ENCODE measurements at regions not wholly inside any gene's neighbourhood (a gene's known extent, or its start where the extent isn't known, plus 50 kb on each side); places are given as distances from the start of the nearest gene placed in this dataset.

DNA sequence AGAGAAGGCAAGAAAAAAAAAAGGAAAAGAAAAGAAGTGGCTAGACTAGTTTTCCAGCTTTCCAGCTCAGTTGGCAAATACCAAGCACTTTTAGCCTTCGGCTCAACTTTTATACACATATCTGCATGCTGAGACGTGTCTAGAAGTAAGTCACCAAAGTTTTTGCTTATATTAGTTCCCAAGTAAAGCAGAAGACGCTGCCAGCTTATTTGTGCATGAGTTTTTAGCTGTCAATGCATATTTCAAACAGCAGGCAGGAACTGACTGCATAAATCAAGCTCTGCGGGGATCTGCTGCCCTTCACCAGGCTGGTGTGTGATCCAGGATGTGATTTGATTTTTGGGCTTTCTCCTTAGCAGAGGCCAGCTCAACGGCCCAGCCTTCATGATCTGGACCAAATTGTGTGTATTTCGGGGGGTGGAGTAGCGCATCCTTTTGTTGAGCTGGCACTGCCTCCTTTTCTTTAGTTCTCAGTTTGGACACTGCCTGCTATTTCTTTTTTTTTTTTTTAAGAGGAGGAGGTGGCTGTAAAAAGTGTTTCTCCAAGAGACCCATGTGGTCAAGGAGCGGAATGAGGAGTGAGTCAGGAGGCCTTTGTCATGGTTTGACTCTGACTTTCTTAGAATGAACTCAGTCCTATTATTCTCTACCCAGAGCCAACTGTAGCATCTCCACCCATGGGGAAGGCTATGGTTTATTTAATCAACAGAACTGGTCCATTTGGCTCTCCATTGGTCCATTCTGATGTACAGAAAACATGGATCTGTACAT, 162.6 kb upstream of the XYLT1 start:
- no peak for DNase-seq

DNA sequence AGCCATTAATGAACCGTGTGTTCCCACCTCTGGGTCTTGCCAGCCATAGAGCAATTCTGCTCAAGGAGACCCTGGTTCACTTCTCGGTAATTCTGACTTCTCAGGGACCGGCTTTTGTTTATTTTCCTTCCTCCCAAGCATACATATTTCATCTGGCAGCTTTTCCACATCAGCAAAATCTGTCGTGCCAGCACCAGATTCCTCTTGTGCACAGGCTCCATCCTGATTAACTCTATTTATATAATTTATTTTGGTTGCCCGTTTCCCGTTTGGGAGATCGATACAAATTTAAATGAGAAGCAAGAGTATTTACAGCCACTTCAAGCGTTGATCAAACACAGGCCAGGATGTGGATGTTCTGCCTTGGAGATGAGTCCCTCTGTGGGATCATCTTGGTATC, 161.9 kb upstream of the XYLT1 start:
- no peak for DNase-seq

DNA sequence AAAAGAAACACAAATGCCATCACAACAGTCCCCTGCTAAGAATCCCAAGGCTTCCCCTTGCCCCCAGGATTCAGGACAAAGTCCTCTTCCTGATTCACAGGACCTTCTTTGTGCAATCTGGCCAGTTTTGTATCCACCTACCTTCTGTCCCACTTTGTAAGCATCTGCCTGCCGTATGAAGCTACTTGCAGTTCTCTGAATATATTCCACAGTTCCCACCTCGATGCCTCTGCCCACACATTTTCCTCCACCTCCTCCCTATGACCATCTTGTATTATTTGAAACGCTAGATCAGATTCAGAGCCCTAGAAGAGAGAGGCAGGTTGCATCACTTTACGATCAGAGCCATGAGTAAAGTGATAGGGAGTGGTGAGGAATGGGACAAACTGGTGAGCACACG, 159.2 kb upstream of the XYLT1 start:
- no peak for DNase-seq

DNA sequence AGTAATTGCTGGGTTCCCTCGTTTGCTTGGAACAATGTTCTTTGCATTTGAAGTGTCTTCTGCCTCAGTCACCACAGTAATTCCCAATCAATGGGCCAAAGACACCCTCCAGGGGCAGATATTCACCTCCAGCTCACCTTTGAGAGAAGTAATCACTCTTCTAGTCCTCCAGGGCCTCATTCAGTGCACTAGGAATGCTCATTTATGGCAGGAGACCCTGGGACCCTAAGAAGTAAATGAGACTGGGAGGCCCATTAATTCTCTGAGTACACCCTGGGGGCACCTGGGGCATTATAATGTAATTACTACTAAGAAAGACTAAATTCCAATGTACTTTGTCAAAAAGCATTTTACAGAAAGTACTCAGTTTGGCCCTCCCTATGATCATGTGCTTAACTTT, 158.2 kb upstream of the XYLT1 start:
- DNase-seq, result peak in 1 of 3 experiments; percentile 13

DNA sequence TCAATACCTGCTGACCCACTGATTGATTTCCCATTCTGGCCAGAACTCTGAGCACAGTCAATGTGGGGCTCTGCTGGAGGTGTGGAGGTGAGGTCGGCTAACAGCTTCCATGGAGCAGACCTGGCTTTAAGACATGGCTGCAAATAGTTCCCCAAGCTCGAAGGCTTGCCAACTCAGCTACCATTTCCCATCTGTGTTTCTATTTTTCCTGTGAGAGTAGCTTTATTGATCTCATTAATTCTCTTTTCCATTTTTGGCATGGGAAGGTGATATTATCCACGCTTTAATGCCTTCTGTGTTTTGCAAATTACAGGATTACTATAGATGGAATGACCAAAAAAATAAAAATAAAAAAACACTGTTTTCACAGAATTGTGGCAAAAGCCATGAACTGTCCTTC, 151.6 kb upstream of the XYLT1 start:
- DNase-seq, result no peak

DNA sequence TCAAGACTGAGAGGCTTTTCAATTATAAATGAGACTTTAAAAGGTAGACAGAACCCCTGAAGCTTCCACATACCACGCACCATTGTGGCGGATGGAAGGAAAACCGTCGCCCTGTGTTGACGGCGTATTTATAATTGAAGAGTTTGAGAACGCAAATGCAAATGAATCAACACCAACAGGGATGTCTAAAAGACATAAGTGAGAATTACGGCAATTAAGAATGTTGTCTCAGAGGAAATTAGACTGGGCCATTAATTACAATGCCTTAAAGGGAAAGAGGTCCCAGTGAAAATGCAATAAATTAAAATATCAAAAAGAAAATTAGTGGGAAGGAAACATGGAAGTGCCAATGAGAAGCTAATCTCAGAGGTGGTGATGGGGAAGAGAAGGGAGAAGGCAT, 148.5 kb upstream of the XYLT1 start:
- no peak for DNase-seq

DNA sequence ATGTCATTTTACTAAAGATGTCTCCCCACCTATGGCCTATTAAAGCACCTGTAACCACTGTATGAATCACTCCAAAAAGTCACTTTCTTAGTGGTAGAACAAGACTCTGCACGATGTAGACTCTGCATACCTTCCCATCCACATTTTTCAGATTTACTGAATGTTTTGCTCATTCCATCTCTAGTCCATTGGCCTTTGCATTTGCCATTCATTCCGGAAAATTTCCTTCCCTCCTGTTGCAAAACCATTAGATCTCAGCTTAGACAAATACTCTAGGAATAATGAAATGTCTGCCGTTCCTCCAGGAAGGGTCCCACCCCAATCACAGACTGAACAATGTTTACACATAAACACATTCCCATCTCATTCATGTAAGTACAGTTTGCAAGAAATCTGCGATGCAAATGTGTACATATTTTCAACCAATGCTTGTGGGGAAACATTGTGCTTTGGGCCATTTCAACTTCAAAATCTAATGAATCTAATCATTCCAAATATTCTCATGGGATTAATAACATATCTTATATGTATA, 146.3 kb upstream of the XYLT1 start:
- no peak for DNase-seq

DNA sequence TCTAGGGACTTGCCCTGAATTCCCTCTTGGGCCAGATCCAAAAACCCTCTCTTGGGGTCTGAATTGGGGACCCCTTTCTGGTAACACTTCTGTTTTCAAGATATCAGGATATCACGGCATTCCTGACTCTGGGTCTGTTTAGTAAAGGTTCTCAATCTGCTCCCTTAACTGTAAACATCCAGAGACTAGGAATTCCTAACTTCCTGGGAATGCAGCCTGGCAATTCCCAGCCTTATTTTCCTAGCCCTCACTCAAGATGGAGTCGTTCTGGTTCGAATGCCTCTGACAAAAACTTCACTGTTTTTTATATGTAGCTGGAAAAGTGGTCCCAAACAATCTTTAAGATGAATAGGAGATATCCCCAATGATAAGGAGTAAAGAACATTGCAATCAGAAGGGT, 141.6 kb upstream of the XYLT1 start:
- DNase-seq, result no peak

DNA sequence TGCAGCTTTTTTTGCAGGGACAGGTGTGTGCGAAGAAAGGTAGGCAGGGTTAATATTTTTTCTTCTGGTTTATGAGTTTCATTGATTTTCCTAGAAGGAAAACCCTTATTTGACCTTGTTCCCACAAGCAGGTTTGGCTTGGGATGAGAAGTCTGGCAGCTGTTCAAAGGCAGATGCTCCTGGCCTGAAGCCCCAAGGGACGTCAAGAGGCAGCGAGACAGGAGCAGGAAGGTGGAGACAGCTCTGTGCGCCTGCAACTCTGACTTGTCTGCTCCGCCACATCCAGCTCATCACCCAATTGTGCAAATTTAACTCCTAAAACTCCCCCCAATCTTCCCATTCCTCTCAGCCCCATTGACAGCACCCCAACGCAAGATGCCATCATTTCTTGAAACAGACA, 136.8 kb upstream of the XYLT1 start:
- peak in 2 of 3 experiments; percentile 22 to 66 for DNase-seq

DNA sequence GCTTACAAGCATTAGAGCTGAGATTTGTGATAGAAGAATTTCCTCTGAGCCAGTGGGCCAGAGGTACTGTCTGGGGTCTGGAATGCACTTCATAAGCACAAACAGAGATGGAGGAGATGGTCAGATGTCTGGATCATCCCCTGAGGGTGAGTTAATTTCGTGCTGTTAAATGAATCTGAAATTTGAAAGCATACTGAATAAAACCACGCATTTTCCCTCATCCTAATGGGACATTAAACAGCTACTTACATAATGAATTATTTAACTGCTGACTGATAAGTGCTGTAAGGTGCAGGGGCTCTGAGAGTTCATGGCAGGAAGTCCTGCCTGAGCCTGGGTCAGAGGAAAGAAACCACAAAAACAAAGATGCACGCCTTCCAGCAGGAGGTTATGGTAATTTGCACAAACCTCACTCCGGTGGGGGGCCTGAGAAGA, 136.3 kb upstream of the XYLT1 start:
- peak in 2 of 3 experiments; percentile 28 to 58 for DNase-seq

DNA sequence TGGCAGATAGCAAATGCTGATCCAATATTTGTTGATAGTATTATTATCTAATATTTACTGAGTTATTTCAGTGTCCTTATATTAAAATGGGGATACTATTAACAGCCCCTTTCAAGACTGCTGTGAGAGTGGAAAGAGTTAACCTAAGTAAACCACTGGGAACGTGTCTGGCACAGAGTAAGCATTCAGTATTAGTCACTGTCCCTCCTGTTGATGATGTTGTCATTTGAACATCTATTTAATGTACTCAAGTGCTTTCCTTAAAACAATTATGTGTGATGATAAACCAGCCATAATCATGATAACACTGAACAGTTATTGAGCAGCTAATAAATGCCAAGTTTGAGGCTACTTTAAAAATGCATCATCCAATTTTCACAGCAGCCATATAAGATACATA, 135.7 kb upstream of the XYLT1 start:
- peak in 1 of 3 experiments; percentile 24 for DNase-seq

DNA sequence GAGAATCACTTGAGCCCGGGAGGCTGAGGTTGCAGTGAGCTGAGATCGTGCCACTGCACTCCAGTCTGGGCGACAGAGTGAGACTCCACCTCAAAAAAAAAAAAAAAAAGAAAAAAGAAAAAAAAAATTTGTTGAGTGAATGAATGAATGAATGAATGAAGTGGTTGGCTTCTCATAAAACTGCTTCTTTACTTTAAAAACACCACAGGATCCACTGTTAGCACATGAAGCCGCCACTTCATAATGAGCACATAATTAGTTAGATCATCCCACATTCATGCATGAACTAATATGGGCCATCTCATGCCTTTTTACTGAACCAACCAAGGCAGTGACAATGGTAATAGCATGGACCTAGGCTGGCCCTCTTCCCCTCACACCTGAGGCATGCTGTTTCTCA, 135.0 kb upstream of the XYLT1 start:
- DNase-seq, result peak in 1 of 3 experiments; percentile 3

DNA sequence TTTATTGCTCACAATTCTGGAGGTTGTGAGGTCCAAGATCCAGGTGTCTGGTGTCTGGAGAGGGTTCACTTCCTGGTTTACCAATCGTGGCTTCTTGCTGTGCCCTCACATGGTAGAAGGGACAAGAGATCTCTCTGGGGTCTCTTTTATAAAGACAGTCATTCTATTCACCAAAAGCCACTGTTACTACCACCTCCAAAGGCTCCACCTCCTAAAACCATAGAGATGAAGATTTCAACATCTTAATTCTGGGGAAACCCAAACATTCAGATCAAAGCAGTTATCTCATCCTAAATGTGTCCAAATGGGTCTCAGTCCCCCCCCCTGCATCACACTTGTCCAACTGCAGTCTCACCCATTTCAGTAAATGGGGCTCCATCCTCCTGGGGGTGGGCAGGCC, 132.9 kb upstream of the XYLT1 start:
- DNase-seq, result no peak

DNA sequence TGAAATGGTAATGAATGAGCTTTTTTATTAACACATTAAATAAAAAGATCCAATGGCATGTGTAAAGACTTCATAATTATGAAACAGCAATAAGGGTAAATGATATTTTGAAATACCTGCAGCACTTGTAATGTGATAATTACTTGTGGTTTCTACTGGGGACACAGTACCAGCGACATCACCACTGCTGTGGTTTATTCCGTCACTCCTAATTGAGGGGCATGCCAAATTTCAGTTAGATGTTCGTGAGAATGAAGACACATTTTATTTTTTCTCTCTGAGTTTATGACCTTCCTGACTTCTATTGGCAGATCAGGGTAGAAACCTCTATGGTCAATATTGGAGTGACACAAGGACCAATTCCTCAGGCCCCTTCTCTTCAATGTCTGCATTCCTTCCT, 131.9 kb upstream of the XYLT1 start:
- no peak for DNase-seq

DNA sequence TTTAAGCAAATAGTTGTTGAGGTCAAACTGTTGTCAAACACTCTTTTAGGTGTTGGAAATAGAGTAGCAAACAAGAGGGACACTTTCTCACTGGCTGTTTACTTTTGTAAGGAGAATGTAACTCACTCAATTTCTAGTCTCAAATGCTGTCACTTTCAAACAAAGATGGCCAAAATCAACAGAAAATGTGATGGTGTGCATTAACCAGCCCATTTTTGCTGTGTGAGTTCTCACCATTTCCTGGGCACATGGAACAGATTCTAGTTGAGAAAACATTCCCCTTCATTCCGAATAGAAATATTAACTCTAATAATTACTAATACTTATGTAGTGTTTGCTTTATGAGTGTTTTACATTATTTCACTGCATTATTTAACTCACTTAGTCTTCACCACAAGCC, 128.2 kb upstream of the XYLT1 start:
- DNase-seq, result no peak

DNA sequence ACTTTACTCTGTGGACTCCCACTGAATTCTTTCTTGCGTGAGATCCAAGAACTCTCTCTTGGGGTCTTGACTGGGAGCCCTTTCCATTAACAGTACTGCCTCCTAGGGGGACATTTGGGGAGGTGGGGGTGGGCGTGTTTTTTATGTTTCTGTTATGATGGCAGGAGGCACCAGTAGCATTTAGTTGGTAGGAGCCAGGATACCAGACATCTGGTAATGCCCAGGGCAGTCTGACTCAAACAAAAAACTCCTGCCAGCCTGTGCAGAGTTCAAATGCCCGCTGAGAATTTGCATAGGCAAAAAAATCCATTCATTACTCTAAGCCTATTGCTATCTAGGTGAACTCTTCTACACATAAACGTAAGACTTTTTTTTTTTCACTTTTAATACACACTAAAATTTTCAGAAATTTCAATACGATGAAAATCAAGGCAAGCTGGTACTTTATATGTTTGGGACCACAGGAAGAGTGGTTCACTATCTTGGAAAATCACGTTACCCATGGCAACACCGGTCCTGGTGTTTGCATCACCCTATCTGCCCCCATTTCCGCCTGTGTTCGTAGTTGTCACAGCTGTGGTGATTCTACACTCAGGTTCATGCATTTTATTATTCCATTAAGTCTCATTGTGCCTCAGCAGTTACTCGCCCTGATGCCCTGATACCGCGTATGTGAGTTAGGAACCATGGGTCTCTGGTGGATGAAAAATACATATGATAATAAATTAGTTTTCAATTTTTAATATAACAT, 121.1 kb upstream of the XYLT1 start:
- peak in 1 of 3 experiments; percentile 3 for DNase-seq

DNA sequence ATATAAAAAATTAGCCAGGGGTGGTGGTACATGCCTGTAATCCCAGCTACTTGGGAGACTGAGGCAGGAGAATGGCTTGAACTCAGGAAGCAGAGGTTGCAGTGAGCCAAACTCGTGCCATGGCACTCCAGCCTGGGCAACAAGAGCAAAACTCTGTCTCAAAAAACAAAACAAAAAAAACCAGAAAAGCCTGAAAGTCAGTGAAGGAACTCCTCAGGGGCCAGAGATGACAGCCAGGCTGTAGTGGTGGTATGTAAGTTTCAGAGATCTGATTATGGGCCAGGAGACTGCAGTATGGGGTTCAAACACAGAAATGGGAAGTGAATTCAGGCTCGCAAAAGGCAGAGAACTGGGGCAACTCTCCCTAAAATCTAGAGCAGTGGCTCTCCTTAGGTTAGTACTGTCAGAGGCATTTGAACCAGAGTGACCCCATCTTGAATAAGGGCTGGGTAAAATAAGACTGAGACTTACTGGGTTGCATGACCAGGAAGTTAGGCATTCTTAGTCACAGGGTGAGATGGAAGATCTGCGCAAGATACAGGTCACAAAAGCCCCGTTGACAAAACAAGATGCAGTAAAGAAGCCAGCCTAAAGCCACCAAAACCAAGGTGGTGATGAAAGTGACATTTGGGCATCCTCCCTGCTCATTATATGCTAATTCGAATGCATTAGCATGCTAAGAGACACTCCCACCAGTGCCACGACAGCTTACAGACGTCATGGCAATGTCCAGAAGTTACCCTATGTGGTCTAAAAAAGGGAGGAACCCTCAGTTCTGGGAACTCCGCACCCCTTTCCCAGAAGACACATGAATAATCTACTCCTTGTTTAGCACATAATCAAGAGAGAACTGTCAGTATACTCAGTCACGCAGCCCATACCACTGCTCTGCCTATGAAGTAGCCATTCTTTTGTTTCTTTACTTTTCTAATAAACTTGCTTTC, 120.2 kb upstream of the XYLT1 start:
- no peak for DNase-seq

DNA sequence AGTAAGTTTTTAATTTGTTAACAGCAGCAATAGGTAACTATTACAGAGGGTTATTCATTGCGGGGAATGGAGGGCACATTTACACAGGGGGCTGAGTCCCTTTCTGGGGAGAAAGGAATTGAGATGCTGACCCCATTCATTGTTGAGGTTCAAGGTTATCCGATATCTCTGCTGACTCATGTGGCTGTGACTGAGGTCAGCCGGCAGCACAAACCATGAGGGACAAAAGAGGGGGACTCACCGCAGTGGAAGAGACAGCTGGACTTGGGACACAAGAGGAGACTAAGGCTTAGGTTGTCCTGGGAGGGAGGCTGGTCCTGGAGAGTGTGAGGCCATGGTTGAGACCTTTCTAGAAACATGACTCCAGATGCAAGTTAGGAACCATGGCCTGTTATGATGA, 119.1 kb upstream of the XYLT1 start:
- no peak for DNase-seq

DNA sequence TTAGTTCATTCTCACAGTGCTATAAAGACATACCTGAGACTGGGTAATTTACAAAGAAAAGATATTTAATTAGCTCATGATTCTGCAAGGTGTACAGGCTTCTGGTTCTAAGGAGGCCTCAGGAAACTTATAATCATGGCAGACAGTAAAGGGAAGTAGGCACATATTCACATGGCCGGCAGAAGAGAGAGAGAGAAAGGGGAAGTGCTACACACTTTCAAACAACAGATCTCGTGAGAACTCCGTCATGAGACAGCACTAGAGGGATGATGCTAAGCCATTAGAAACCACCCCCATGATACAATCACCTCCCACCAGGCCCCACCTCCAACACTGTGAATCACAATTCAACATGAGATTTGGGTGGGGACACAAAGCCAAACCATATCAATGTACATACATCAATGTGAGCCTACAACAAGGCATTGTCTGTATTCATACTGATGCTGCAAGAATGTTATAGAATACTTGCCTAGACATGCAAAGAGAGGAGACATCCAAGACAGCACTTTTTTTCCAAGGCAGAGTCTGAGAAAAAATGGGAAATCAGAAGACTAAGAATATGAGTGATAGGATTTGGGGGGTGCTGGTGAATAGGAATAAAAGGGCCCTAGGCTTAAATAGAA, 114.8 kb upstream of the XYLT1 start:
- no peak for DNase-seq

DNA sequence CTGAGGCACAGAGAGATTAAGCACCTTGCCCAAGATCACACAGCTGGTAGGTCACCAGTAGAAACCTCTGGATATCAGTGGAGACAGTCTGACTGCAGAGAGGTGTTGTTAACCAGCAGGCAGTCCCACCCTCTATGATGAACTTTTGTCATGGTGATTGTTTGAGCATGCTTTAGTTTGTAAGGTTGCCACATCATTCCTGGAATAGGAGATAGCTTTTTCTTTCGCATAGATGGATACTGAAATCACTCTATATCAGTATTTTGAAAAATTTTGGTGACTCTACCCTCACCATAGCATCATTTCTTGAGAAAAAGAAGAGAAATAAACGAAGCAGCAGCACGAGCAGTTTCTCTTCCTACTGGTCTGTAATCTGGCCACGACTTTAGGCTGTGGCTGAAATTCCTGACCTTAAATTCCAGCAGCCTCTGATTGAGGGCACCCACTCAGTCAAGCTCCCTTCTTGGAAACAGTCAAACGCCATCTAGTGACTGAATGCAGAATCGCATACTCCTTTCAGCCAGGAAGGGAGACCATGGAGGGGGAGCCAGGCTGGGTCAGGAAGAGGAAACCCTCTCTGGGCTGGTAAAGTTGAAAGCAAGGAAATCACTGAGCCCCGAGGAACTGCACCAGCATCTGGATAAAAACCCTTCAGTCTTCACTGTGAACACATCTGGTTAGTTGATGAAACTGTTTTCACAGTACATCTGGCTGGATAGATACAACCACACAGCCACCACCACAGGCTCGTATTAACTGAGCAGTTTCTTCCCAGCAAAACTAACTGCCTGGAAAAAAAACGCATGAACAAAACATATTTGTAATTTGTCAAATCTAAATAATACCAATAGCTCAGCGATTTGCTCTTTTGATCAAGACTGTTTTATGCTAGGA, 108.5 kb upstream of the XYLT1 start:
- peak; percentile 27 to 69 (median 38) for DNase-seq

DNA sequence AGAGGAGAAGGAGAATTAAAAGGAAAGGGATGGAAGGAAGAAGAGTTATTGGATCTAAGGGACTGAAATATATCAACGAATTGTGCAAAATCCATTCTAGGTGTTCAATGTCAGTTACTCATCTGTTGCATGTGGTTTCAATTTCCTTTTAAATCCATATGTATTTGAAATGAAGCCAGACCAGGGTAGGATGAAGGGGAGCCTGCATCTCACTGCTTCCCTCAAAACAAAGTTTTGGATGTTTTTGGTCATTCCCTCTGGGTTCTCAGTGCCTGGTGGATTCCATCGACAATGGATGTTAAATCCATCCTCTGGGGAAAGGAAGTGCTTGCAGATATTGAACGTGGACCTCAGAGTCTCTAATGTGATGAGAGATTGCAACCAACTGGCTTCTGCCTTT, 103.5 kb upstream of the XYLT1 start:
- DNase-seq, result no peak

Data from NCI-H1417 (cell line).